GM12875 (cell line): ENCODE measurements at regions not wholly inside any gene's neighbourhood (a gene's known extent, or its start where the extent isn't known, plus 50 kb on each side); places are given as distances from the start of the nearest gene placed in this dataset.

Experiments
- H3K4me3 ChIP-seq: one replicate; pipeline ENCODE4 v1.5.1; 2011; ENCODE audit warnings: low read depth, low read length, control low read depth
- CTCF ChIP-seq: IDR thresholded peaks from 2 replicates; pipeline ENCODE4 v1.5.1; 2011; ENCODE audit warnings: low read depth, mild to moderate bottlenecking, control low read depth, inconsistent platforms, low read length, moderate library complexity, borderline replicate concordance; ENCODE audit not compliant: insufficient read depth

- no peak overlapping the region for H3K4me3 ChIP-seq
- no peak for TF ChIP-seq CTCF
Measured at GRCh38 chr3:145943952-145944351, 217.0 kb downstream of the PLOD2 start.

GRCh38 chr3:145951441-145951840 lies 209.5 kb downstream of the PLOD2 start:
- no peak for TF ChIP-seq CTCF
- H3K4me3 ChIP-seq = no peak overlapping the region

GRCh38 chr3:145952536-145952935 lies 208.4 kb downstream of the PLOD2 start:
- no peak for TF ChIP-seq CTCF
- no peak overlapping the region for H3K4me3 ChIP-seq

- no peak for TF ChIP-seq CTCF
Measured at GRCh38 chr3:145953316-145953715, 207.7 kb downstream of the PLOD2 start.

GRCh38 chr3:145959457-145960088 lies 201.4 kb downstream of the PLOD2 start:
- no peak for TF ChIP-seq CTCF
- H3K4me3 ChIP-seq = no peak overlapping the region

More at GRCh38 chr3:145953316-145953715, 207.7 kb downstream of the PLOD2 start:
- H3K4me3 ChIP-seq = no peak overlapping the region

- H3K4me3 ChIP-seq = no peak overlapping the region
- TF ChIP-seq CTCF = no peak
Measured at GRCh38 chr3:145963111-145963510, 197.9 kb downstream of the PLOD2 start.

- no peak for TF ChIP-seq CTCF
- no peak overlapping the region for H3K4me3 ChIP-seq
Measured at GRCh38 chr3:145967043-145967442, 193.9 kb downstream of the PLOD2 start.
